ENCODE measurements at regions not wholly inside any gene's neighbourhood (a gene's known extent, or its start where the extent isn't known, plus 50 kb on each side); places are given as distances from the start of the nearest gene placed in this dataset.
"Not testable (repeated sequence)": the region's sequence is repeated elsewhere in the genome, so short reads cannot be mapped to it uniquely, and the experiment has no call there.

DNA sequence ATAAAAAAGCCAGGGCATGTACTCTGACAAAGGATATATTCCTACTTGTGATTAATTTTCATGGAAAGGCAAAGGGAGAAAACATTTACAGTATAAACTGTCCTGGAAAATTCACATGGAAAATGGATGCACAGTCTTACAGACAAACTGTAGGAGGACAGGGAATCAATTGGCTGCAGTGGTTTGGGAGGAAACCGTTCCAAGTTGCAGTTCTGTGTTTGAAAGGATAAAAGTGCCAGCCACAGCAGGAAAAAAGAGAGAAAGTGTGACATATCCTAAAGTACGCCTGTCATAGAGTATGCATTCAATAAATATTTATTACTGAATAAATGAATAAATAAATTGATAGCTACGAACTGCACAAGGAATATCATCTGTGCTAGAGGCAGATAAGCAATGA, 462.9 kb downstream of the RAB38 start:
- TF ChIP-seq, protein P1, sequence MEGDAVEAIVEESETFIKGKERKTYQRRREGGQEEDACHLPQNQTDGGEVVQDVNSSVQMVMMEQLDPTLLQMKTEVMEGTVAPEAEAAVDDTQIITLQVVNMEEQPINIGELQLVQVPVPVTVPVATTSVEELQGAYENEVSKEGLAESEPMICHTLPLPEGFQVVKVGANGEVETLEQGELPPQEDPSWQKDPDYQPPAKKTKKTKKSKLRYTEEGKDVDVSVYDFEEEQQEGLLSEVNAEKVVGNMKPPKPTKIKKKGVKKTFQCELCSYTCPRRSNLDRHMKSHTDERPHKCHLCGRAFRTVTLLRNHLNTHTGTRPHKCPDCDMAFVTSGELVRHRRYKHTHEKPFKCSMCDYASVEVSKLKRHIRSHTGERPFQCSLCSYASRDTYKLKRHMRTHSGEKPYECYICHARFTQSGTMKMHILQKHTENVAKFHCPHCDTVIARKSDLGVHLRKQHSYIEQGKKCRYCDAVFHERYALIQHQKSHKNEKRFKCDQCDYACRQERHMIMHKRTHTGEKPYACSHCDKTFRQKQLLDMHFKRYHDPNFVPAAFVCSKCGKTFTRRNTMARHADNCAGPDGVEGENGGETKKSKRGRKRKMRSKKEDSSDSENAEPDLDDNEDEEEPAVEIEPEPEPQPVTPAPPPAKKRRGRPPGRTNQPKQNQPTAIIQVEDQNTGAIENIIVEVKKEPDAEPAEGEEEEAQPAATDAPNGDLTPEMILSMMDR (conservative IDR thresholded peaks at IDR 0.05; ENCODE audit: low read depth, low read length): no peak
- DNase-seq (ENCODE audit: low read depth): no peak

DNA sequence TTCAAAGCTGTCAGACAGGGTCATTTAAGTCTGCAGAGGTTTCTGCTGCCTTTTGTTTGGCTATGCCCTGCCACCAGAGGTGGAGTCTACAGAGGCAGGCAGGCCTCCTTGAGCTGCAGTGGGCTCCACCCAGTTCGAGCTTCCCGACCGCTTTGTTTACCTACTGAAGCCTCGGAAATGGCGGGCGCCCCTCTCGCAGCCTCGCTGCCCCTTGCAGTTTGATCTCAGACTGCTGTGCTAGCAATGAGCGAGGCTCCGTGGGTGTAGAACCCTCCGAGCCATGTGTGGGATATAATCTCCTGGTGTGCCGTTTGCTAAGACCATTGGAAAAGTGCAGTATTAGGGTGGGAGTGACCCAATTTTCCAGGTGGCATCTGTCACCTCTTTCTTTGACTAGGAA, 471.7 kb downstream of the RAB38 start:
- not testable (repeated sequence) for DNase-seq (ENCODE audit: low read depth); H3K4me3 ChIP-seq (ENCODE audit: low read length)

More for the DNA sequence above, 462.9 kb downstream of the RAB38 start:
- no peak overlapping the region for H3K4me3 ChIP-seq (ENCODE audit: low read length)

DNA sequence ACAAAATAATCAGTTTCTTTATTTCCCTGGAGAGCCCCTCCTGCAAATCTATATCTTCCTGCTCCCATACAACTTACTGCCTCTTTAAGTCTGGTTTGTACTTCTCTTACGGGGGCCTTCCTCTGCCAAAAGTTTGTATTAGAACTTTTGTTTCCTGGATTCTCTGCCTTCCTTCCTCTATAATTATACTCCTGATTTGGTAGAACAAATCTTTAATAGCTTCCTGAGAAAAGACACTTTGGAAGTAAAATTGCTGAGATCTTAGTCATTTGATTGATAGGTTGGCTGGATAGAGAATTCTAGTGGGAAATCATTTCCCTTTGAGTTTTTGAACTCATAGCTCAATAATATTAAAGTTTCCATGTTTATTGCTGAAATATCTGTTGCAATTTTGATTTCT, 499.2 kb downstream of the RAB38 start:
- no peak for DNase-seq (ENCODE audit: low read depth)
- TF ChIP-seq, protein P1 (conservative IDR thresholded peaks at IDR 0.05; ENCODE audit: low read depth, low read length): no peak
- no peak overlapping the region for H3K4me3 ChIP-seq (ENCODE audit: low read length)

DNA sequence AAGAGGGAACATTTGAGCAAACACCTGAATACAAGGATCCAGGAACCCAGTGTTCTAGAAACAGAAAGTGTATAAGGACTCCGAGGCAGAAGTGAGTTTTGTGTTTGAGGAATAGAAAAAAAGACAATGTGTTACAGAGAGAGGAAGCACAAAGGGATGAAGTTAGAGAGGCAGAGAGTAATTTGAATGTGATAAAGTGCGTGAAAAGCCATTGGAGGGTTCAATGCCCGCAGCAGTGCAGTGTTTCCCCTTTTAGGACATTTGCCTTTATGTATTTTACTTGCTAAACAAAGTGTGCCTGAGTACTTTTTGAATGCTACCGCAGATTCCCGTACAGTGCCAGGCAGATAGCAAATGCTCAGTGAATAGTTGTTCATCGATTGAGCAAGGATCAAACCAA, 508.5 kb downstream of the RAB38 start:
- no peak for DNase-seq (ENCODE audit: low read depth)
- no peak overlapping the region for H3K4me3 ChIP-seq (ENCODE audit: low read length)
- TF ChIP-seq, protein P1 (conservative IDR thresholded peaks at IDR 0.05; ENCODE audit: low read depth, low read length): no peak

DNA sequence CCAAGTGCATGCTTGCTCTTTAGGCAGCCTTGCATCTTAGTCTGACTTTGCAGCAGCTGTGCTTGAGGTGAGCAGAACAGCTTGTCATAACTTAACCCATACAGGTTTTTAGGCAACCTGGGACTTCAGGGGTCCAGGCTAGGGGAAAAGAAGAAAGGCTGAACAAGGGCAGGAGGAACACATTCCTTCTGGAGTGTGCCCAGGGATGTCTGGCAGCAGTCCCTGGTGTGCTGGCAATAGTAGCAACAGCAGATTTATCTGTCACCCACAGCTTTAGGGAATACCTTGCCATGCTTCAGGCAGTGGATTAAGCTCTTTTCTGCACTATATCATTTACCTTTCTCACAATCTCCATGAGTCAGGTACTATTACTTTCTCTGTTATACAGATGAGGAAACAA, 513.0 kb downstream of the RAB38 start:
- no peak for DNase-seq (ENCODE audit: low read depth)
- TF ChIP-seq, protein P1 (conservative IDR thresholded peaks at IDR 0.05; ENCODE audit: low read depth, low read length): no peak
- H3K4me3 ChIP-seq (ENCODE audit: low read length): no peak overlapping the region

DNA sequence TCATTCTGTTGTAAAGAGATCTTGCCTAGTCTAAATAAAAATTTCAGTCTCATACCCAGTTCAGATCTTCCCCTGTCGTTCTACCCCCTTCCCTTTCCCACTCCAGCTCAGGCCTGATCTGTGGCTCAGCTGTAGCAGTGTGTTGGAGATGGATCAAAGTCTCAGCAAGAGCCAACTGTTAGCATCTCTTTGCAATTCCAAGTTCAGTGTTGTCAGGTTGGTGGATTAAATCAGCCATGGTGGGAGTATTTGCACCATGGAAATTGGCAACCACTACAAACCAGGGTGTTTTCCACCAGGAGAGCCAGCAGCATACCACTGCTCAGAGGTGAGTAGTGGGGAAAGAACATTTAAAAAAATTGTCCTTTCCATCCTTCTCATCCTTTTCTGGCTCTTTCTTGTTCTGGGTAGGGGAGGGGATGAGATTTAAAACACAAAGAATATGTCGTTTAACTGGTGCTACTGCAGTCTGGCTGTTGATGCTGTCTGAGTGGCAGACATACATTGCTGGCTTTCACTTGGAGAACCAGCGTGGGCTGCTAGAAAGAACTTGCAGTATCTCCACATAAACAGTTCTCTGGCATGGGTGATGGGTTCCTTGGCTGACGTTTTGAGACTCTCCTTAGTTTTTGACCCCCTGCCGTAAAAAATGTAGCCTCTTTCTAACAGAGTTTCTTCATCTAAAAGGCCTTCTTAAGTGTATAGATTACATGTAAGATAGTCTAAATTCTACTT, 514.1 kb downstream of the RAB38 start:
- no peak for DNase-seq (ENCODE audit: low read depth)
- TF ChIP-seq, protein P1 (conservative IDR thresholded peaks at IDR 0.05; ENCODE audit: low read depth, low read length): no peak
- no peak overlapping the region for H3K4me3 ChIP-seq (ENCODE audit: low read length)

DNA sequence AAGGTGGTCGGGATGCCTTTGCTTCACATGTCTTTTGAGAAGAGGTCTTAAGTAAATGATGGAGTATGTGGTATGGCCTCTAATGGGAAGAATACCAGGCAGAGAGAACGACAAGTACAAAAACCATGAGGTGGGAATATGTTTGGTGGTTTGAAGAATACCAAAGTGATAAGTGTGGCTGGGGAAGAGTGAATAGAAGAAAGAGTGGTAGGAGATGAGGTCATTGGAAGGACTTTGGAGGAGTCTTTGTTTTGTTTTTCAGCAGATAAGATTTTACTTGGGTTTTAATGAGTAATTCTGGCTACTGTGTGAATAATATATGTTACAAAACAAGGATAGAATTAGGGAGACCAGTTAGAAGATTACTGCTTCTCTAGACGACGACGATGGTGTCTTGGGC, 515.4 kb downstream of the RAB38 start:
- H3K4me3 ChIP-seq (ENCODE audit: low read length): no peak overlapping the region
- DNase-seq (ENCODE audit: low read depth): no peak
- TF ChIP-seq, protein P1 (conservative IDR thresholded peaks at IDR 0.05; ENCODE audit: low read depth, low read length): no peak
